Endothelial cell of umbilical vein (primary cell): ENCODE measurements at regions not wholly inside any gene's neighbourhood (a gene's known extent, or its start where the extent isn't known, plus 50 kb on each side); places are given as distances from the start of the nearest gene placed in this dataset.

Source experiments
- BruUV-seq: library from RNA; stranded (reverse); fragments of 400-500 nt; replicated peaks from 2 replicates; lab custom pipeline; 2021; lab: Mats Ljungman, UMichigan
- CTCF ChIA-PET: fragments of 300-600, 350-600 bp; sonication (Branson Sonifier 250); formaldehyde crosslinking; loops from one replicate; lab custom pipeline; 2021; ENCODE audit warnings: antibody characterized with exemption, inconsistent platforms; lab: Charles Lee
- POLR2A ChIA-PET: fragments of 300-600, 350-600 bp; sonication (Branson Sonifier 250); formaldehyde crosslinking; loops from one replicate; lab custom pipeline; 2021; ENCODE audit warnings: antibody characterized with exemption, inconsistent platforms; lab: Charles Lee
- DNase-seq: peaks from one replicate; pipeline ENCODE4 v3.0.0-alpha.2; 2011; ENCODE audit warnings: low read depth, low spot score
- FAIRE-seq: peaks from 2 replicates; lab custom pipeline; 2011; peaks lifted over from hg19 to GRCh38; lab: Jason Lieb, UNC
- H2AFZ ChIP-seq: 2 replicates; pipeline ENCODE4 v1.6.0; 2012; ENCODE audit warnings: low read depth, low read length, control low read depth, inconsistent platforms
- H3K27ac ChIP-seq: 2 replicates; pipeline ENCODE4 v1.5.1; 2011; ENCODE audit warnings: low read depth, mild to moderate bottlenecking, control low read depth, low read length, moderate library complexity; ENCODE audit not compliant: insufficient read depth
- H3K27me3 ChIP-seq, 2 experiments: 2 replicates each; pipeline versions ENCODE4 v1.6.0 to v1.6.1; 2011; ENCODE audit warnings: low read length in 2 of 2, mixed read lengths in 1 of 2; ENCODE audit not compliant: control insufficient read depth in 2 of 2, insufficient read depth in 2 of 2
- H3K36me3 ChIP-seq, 2 experiments: 2 replicates in 1 of 2; 3 replicates in 1 of 2; pipeline ENCODE4 v1.5.1; 2011; ENCODE audit warnings: low read length in 2 of 2, mild to moderate bottlenecking in 1 of 2, moderate library complexity in 1 of 2; ENCODE audit not compliant: control insufficient read depth in 2 of 2, insufficient read depth in 2 of 2; ENCODE audit errors: extremely low read depth in 1 of 2
- H3K4me1 ChIP-seq: 3 replicates; pipeline ENCODE4 v1.5.1; 2011; ENCODE audit warnings: mild to moderate bottlenecking, low read length; ENCODE audit not compliant: control insufficient read depth, insufficient read depth; ENCODE audit errors: extremely low read depth
- H3K4me2 ChIP-seq: 2 replicates; pipeline ENCODE4 v1.6.1; 2011; ENCODE audit warnings: low read length, control low read depth, mixed read lengths; ENCODE audit not compliant: insufficient read depth
- H3K4me3 ChIP-seq, 3 experiments: fragments of 200-600 bp in 1 of 3; sonication (generic), shearing (Covaris generic) in 1 of 3; replicated peaks in 1 of 3; 2 replicates each; pipeline ENCODE4 v1.5.1; 2011 to 2016; ENCODE audit warnings: control low read depth in 3 of 3, low read length in 3 of 3, mild to moderate bottlenecking in 2 of 3, inconsistent platforms in 1 of 3, low read depth in 1 of 3, moderate library complexity in 1 of 3; ENCODE audit not compliant: insufficient read depth in 1 of 3
- H3K79me2 ChIP-seq: 2 replicates; pipeline ENCODE4 v1.6.0; 2012; ENCODE audit warnings: low read length, inconsistent platforms; ENCODE audit not compliant: control insufficient read depth, insufficient read depth
- H3K9ac ChIP-seq: replicated peaks from 2 replicates; pipeline ENCODE3; 2011; ENCODE audit warnings: low read length, control low read depth; ENCODE audit not compliant: insufficient read depth; ENCODE audit errors: extremely low read depth
- H3K9me1 ChIP-seq: replicated peaks from 3 replicates; pipeline ENCODE4 v1.6.0; 2011; ENCODE audit warnings: mild to moderate bottlenecking, low read length; ENCODE audit not compliant: control insufficient read depth, insufficient read depth; ENCODE audit errors: extremely low read depth
- H3K9me3 ChIP-seq: replicated peaks from 2 replicates; pipeline ENCODE4 v1.5.1; 2012; ENCODE audit warnings: low read length, inconsistent platforms; ENCODE audit not compliant: control insufficient read depth, insufficient read depth
- H4K20me1 ChIP-seq: replicated peaks from 2 replicates; pipeline ENCODE3; 2011; ENCODE audit warnings: mild to moderate bottlenecking, low read length; ENCODE audit not compliant: control insufficient read depth, insufficient read depth; ENCODE audit errors: extremely low read depth
- EZH2 ChIP-seq: IDR thresholded peaks from 2 replicates; pipeline ENCODE4 v1.6.1; 2012; ENCODE audit warnings: borderline replicate concordance, low read depth, mild to moderate bottlenecking, moderate library complexity, low read length, inconsistent platforms; ENCODE audit not compliant: severe bottlenecking
- FOS ChIP-seq: IDR thresholded peaks from 2 replicates; pipeline ENCODE4 v1.6.1; 2011; ENCODE audit warnings: mild to moderate bottlenecking, low read length, moderate library complexity, borderline replicate concordance; ENCODE audit not compliant: insufficient read depth
- GATA2 ChIP-seq: IDR thresholded peaks from 2 replicates; pipeline ENCODE4 v1.7.0; 2011; ENCODE audit warnings: low read depth, mild to moderate bottlenecking, moderate library complexity, mixed read lengths, low read length; ENCODE audit not compliant: insufficient read length, insufficient read depth
- JUN ChIP-seq: IDR thresholded peaks from 2 replicates; pipeline ENCODE4 v1.6.1; 2011; ENCODE audit warnings: borderline replicate concordance, low read depth; ENCODE audit not compliant: insufficient read length, insufficient read depth
- MYC ChIP-seq: IDR thresholded peaks from one replicate; pipeline ENCODE4 v1.6.1; 2011; ENCODE audit warnings: mild to moderate bottlenecking, low read depth, low read length
- POLR2A ChIP-seq: IDR thresholded peaks from 2 replicates; pipeline ENCODE4 v1.6.1; 2012; ENCODE audit warnings: low read depth, mild to moderate bottlenecking, control low read depth, low read length
- POLR2AphosphoS5 ChIP-seq: IDR thresholded peaks from 2 replicates; pipeline ENCODE4 v1.6.1; 2012; ENCODE audit warnings: low read depth, mild to moderate bottlenecking, control low read depth, low read length, moderate library complexity; ENCODE audit not compliant: insufficient read depth
- dilution Hi-C: fragments of 300-500 bp; cut with MboI; formaldehyde crosslinking; loops from one replicate; pipeline ENCODE4 v1.15.0; 2019; ENCODE audit warnings: low sequenced_read_pairs; ENCODE audit not compliant: extremely low pct_ligation_motif_present
- intact Hi-C: fragments of 100-400 bp; cut with micrococcal nuclease; formaldehyde crosslinking; loops from one replicate; pipeline ENCODE4 v1.10.0; 2022
- TF ChIP-seq, protein P1 (sequence below), 2 donors: IDR thresholded peaks; 1 replicate in 1 of 2; 2 replicates in 1 of 2; pipeline ENCODE4 v1.5.1; 2011; ENCODE audit warnings: low read length in 2 of 2, mild to moderate bottlenecking in 2 of 2, moderate library complexity in 2 of 2, control low read depth in 1 of 2, inconsistent platforms in 1 of 2, low read depth in 1 of 2; ENCODE audit not compliant: insufficient read depth in 1 of 2; ENCODE audit errors: extremely low read depth in 1 of 2
- TF ChIP-seq, protein P2 (sequence below): IDR thresholded peaks from 2 replicates; pipeline ENCODE4 v1.6.1; 2011; ENCODE audit not compliant: insufficient read depth, insufficient read length

DNA sequence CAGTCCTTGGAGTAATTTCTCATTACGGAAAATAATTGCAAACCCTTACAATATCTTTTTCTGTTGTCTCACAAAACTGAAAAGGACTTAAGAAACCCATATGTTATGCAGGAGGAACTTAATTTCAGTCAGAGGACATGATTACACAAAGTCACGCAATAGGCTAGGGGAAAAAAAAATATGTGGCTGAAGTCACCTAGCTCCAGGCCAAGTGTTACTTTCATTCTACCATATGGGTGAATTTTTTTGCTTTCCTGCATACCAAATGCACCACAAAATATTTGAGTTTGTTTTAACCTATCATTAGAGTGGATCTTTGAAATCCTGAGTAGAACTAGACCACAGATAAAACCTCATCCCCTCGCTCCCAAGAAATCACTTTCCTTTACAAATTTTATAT is 523.5 kb downstream of the CAAP1 start:
- BruUV-seq, result no TSS peak
- CTCF ChIA-PET, result no interaction called here

More for the DNA sequence above, 523.5 kb downstream of the CAAP1 start:
- no peak overlapping the region for H3K4me3 ChIP-seq
- POLR2A ChIA-PET, result no interaction called here
- no peaks in the 10 kb centered on the region for H3K79me2 ChIP-seq
- intact Hi-C loops, result no loop called here
- no peaks in the 10 kb centered on the region for H4K20me1 ChIP-seq
- H3K9ac ChIP-seq, result no peak overlapping the region
- H3K27ac ChIP-seq, result no peak overlapping the region
- H3K4me2 ChIP-seq, result no peak overlapping the region
- no peaks in the 10 kb centered on the region for H3K4me1 ChIP-seq
- FAIRE-seq, result no peak
- TF ChIP-seq POLR2AphosphoS5, result no peak
- no peak for TF ChIP-seq FOS
- no peak for TF ChIP-seq EZH2
- TF ChIP-seq, protein P1, sequence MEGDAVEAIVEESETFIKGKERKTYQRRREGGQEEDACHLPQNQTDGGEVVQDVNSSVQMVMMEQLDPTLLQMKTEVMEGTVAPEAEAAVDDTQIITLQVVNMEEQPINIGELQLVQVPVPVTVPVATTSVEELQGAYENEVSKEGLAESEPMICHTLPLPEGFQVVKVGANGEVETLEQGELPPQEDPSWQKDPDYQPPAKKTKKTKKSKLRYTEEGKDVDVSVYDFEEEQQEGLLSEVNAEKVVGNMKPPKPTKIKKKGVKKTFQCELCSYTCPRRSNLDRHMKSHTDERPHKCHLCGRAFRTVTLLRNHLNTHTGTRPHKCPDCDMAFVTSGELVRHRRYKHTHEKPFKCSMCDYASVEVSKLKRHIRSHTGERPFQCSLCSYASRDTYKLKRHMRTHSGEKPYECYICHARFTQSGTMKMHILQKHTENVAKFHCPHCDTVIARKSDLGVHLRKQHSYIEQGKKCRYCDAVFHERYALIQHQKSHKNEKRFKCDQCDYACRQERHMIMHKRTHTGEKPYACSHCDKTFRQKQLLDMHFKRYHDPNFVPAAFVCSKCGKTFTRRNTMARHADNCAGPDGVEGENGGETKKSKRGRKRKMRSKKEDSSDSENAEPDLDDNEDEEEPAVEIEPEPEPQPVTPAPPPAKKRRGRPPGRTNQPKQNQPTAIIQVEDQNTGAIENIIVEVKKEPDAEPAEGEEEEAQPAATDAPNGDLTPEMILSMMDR (IDR thresholded peaks at IDR 0.05; ENCODE audit: extremely low read depth in 1 of 2, insufficient read depth in 1 of 2, low read depth in 1 of 2, low read length in 2 of 2), result no peak
- no peak for TF ChIP-seq GATA2
- no peak for TF ChIP-seq MYC
- TF ChIP-seq, protein P2, sequence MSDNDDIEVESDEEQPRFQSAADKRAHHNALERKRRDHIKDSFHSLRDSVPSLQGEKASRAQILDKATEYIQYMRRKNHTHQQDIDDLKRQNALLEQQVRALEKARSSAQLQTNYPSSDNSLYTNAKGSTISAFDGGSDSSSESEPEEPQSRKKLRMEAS, result no peak
- TF ChIP-seq JUN, result no peak
- TF ChIP-seq POLR2A, result no peak
- H3K36me3 ChIP-seq, result no peaks in the 10 kb centered on the region
- no peak for DNase-seq
- H3K9me1 ChIP-seq, result no peaks in the 10 kb centered on the region
- H3K27me3 ChIP-seq, result no peaks in the 10 kb centered on the region
- H3K9me3 ChIP-seq, result no peaks in the 10 kb centered on the region
- no peak overlapping the region for H2AFZ ChIP-seq
- dilution Hi-C loops, result no loop called here
